ENCODE measurements at regions not wholly inside any gene's neighbourhood (a gene's known extent, or its start where the extent isn't known, plus 50 kb on each side); places are given as distances from the start of the nearest gene placed in this dataset.

DNA sequence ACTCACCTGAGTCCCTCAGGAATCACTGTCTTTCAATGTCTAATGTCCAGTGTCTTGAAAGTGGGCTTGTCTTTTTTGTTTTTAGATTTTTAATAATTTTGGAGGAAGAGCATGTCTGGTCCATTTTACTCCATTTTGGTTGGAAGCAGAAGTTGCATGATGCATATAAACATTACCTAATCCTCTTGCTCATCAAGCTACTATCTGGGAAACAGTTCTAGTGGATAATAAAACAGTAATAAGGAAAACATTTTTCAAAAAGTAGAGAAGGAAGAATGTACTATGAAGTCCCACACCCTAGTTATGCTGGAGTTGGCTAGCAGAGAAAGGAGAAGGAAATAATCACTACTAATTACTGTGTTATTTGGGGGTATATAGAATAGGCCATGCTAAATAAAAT, 263.7 kb downstream of the ETAA1 start:
- intact Hi-C loops (cut with DNase I), result no loop called here

DNA sequence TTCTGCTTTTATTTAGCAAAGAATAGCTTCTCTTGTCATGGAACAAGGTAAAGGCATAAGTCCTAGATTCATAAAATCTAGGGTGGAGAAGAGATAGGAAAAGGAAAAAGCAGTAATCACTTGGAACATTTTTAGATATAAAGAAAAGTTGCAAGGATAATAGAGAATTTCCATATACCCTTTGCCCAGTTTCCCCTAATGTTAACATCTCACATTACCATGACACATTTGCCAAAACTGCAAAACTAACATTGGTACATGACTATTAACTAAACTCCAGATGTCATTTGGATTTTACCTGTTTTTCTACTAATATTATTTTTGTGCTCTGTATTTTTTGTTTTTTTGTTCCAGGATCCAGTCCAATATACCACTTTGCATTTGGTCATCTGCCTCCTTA, 265.1 kb downstream of the ETAA1 start:
- ATAC-seq (no peak), DNase-seq (no peak)
- no peaks in the 10 kb centered on the region for H3K9me3 ChIP-seq
- no peak for TF ChIP-seq POLR2A (IDR thresholded peaks at IDR 0.05)
- TF ChIP-seq, protein P1, sequence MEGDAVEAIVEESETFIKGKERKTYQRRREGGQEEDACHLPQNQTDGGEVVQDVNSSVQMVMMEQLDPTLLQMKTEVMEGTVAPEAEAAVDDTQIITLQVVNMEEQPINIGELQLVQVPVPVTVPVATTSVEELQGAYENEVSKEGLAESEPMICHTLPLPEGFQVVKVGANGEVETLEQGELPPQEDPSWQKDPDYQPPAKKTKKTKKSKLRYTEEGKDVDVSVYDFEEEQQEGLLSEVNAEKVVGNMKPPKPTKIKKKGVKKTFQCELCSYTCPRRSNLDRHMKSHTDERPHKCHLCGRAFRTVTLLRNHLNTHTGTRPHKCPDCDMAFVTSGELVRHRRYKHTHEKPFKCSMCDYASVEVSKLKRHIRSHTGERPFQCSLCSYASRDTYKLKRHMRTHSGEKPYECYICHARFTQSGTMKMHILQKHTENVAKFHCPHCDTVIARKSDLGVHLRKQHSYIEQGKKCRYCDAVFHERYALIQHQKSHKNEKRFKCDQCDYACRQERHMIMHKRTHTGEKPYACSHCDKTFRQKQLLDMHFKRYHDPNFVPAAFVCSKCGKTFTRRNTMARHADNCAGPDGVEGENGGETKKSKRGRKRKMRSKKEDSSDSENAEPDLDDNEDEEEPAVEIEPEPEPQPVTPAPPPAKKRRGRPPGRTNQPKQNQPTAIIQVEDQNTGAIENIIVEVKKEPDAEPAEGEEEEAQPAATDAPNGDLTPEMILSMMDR (IDR thresholded peaks at IDR 0.05), result no peak
- no peaks in the 10 kb centered on the region for H3K36me3 ChIP-seq (replicated peaks in 1 of 2; ENCODE audit: insufficient read depth in 1 of 2, low read depth in 2 of 2)
- no peak overlapping the region for H3K4me3 ChIP-seq
- no peak overlapping the region for H3K27ac ChIP-seq
- no peaks in the 10 kb centered on the region for H3K27me3 ChIP-seq
- intact Hi-C loops (cut with DNase I), result no loop called here
- H3K4me1 ChIP-seq, result no peaks in the 10 kb centered on the region

More for the DNA sequence above, 263.7 kb downstream of the ETAA1 start:
- ATAC-seq (no peak), DNase-seq (no peak)
- no peaks in the 10 kb centered on the region for H3K27me3 ChIP-seq
- no peak overlapping the region for H3K4me3 ChIP-seq
- H3K4me1 ChIP-seq, result no peaks in the 10 kb centered on the region
- H3K36me3 ChIP-seq (replicated peaks in 1 of 2; ENCODE audit: insufficient read depth in 1 of 2, low read depth in 2 of 2), result no peaks in the 10 kb centered on the region
- no peak overlapping the region for H3K27ac ChIP-seq
- TF ChIP-seq, protein P1 (IDR thresholded peaks at IDR 0.05), result no peak
- TF ChIP-seq POLR2A (IDR thresholded peaks at IDR 0.05), result no peak
- H3K9me3 ChIP-seq, result no peaks in the 10 kb centered on the region

DNA sequence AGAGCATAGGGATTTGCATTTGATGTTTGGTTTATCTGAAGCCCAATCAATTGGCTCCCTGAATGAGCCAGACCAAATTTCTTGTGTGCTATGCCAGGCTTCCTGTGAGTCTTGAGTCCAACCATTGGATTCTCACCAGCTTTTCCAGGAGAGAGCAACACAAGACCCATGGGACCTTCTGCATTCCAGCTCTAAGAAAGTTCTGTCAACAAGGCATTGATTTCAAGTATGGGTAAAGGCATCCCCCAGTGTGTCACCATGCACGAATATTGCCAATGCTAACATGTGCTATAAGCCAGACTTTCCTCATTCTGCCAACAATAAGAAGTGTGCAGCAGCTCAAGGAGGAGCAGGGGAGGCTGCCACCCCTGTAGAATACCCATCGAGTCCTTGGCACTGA, 266.6 kb downstream of the ETAA1 start:
- DNase-seq (no peak), ATAC-seq (no peak)
- Histone ChIP-seq H3K4me3 (no peak overlapping the region), H3K4me1 (no peaks in the 10 kb centered on the region), H3K27ac (no peak overlapping the region), H3K27me3 (no peaks in the 10 kb centered on the region), H3K36me3 (replicated peaks in 1 of 2; ENCODE audit: insufficient read depth in 1 of 2, low read depth in 2 of 2) (no peaks in the 10 kb centered on the region), H3K9me3 (no peaks in the 10 kb centered on the region)
- TF ChIP-seq POLR2A (IDR thresholded peaks at IDR 0.05), result no peak
- TF ChIP-seq, protein P1 (IDR thresholded peaks at IDR 0.05), result no peak
- intact Hi-C loops (cut with DNase I), result no loop called here
- WGBS, 2 donors, result 78 to 86% methylated on average over 2 of the region's 2 CpGs

DNA sequence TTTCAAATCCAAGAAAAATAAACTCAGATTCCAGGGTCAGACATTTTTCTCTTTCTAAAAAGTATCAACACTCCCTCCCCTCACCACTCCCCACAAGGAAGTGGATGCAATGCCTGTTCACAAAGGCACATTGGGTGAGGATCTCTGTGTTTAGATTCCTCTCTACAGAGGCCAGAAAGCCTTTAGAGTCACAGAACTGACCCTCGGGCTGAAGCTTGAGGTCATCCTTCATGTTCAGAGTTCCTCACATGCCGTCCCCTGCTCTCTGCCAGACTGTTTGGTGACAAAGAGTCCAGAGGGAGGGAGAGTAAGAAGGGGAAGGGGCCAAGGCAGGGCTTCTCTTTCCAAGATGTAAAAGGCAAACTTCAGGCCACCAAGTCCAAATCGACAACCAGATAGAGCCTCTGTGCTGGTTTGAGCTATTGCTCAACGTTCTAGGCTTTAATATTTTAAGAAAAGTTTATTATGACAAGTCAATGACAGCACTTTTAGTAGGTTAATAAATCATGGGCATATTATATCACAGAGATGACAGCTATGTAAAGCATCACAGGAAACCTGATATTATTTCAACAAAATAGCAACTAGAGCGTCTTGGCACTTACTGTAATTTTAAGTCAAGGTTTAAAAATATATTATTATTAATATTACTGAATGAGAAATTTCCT, 269.4 kb downstream of the ETAA1 start:
- Histone ChIP-seq H3K9me3 (no peaks in the 10 kb centered on the region), H3K27me3 (no peaks in the 10 kb centered on the region), H3K4me1 (no peaks in the 10 kb centered on the region), H3K27ac (no peak overlapping the region), H3K36me3 (replicated peaks in 1 of 2; ENCODE audit: insufficient read depth in 1 of 2, low read depth in 2 of 2) (no peaks in the 10 kb centered on the region), H3K4me3 (no peak overlapping the region)
- intact Hi-C loops (cut with DNase I), result no loop called here
- DNase-seq (no peak), ATAC-seq (no peak)
- 65 to 72% methylated on average over 5 of the region's 5 CpGs for WGBS, 2 donors
- TF ChIP-seq, protein P1 (IDR thresholded peaks at IDR 0.05), result no peak
- no peak for TF ChIP-seq POLR2A (IDR thresholded peaks at IDR 0.05)

All from body of pancreas (tissue), 4 donors.